Endothelial cell of umbilical vein (primary cell): ENCODE measurements at regions not wholly inside any gene's neighbourhood (a gene's known extent, or its start where the extent isn't known, plus 50 kb on each side); places are given as distances from the start of the nearest gene placed in this dataset.

Experiments used
- BruUV-seq: library from RNA; stranded (reverse); fragments of 400-500 nt; replicated peaks from 2 replicates; lab custom pipeline; 2021; lab: Mats Ljungman, UMichigan
- CTCF ChIA-PET: fragments of 300-600, 350-600 bp; sonication (Branson Sonifier 250); formaldehyde crosslinking; loops from one replicate; lab custom pipeline; 2021; ENCODE audit warnings: antibody characterized with exemption, inconsistent platforms; lab: Charles Lee
- POLR2A ChIA-PET: fragments of 300-600, 350-600 bp; sonication (Branson Sonifier 250); formaldehyde crosslinking; loops from one replicate; lab custom pipeline; 2021; ENCODE audit warnings: antibody characterized with exemption, inconsistent platforms; lab: Charles Lee
- DNase-seq: peaks from one replicate; pipeline ENCODE4 v3.0.0-alpha.2; 2011; ENCODE audit warnings: low read depth, low spot score
- FAIRE-seq: peaks from 2 replicates; lab custom pipeline; 2011; peaks lifted over from hg19 to GRCh38; lab: Jason Lieb, UNC
- H2AFZ ChIP-seq: 2 replicates; pipeline ENCODE4 v1.6.0; 2012; ENCODE audit warnings: low read depth, low read length, control low read depth, inconsistent platforms
- H3K27ac ChIP-seq: 2 replicates; pipeline ENCODE4 v1.5.1; 2011; ENCODE audit warnings: low read depth, mild to moderate bottlenecking, control low read depth, low read length, moderate library complexity; ENCODE audit not compliant: insufficient read depth
- H3K27me3 ChIP-seq, 2 experiments: 2 replicates each; pipeline versions ENCODE4 v1.6.0 to v1.6.1; 2011; ENCODE audit warnings: low read length in 2 of 2, mixed read lengths in 1 of 2; ENCODE audit not compliant: control insufficient read depth in 2 of 2, insufficient read depth in 2 of 2
- H3K36me3 ChIP-seq, 2 experiments: 2 replicates in 1 of 2; 3 replicates in 1 of 2; pipeline ENCODE4 v1.5.1; 2011; ENCODE audit warnings: low read length in 2 of 2, mild to moderate bottlenecking in 1 of 2, moderate library complexity in 1 of 2; ENCODE audit not compliant: control insufficient read depth in 2 of 2, insufficient read depth in 2 of 2; ENCODE audit errors: extremely low read depth in 1 of 2
- H3K4me1 ChIP-seq: 3 replicates; pipeline ENCODE4 v1.5.1; 2011; ENCODE audit warnings: mild to moderate bottlenecking, low read length; ENCODE audit not compliant: control insufficient read depth, insufficient read depth; ENCODE audit errors: extremely low read depth
- H3K4me2 ChIP-seq: 2 replicates; pipeline ENCODE4 v1.6.1; 2011; ENCODE audit warnings: low read length, control low read depth, mixed read lengths; ENCODE audit not compliant: insufficient read depth
- H3K4me3 ChIP-seq, 3 experiments: fragments of 200-600 bp in 1 of 3; sonication (generic), shearing (Covaris generic) in 1 of 3; replicated peaks in 1 of 3; 2 replicates each; pipeline ENCODE4 v1.5.1; 2011 to 2016; ENCODE audit warnings: control low read depth in 3 of 3, low read length in 3 of 3, mild to moderate bottlenecking in 2 of 3, inconsistent platforms in 1 of 3, low read depth in 1 of 3, moderate library complexity in 1 of 3; ENCODE audit not compliant: insufficient read depth in 1 of 3
- H3K79me2 ChIP-seq: 2 replicates; pipeline ENCODE4 v1.6.0; 2012; ENCODE audit warnings: low read length, inconsistent platforms; ENCODE audit not compliant: control insufficient read depth, insufficient read depth
- H3K9ac ChIP-seq: replicated peaks from 2 replicates; pipeline ENCODE3; 2011; ENCODE audit warnings: low read length, control low read depth; ENCODE audit not compliant: insufficient read depth; ENCODE audit errors: extremely low read depth
- H3K9me1 ChIP-seq: replicated peaks from 3 replicates; pipeline ENCODE4 v1.6.0; 2011; ENCODE audit warnings: mild to moderate bottlenecking, low read length; ENCODE audit not compliant: control insufficient read depth, insufficient read depth; ENCODE audit errors: extremely low read depth
- H3K9me3 ChIP-seq: replicated peaks from 2 replicates; pipeline ENCODE4 v1.5.1; 2012; ENCODE audit warnings: low read length, inconsistent platforms; ENCODE audit not compliant: control insufficient read depth, insufficient read depth
- H4K20me1 ChIP-seq: replicated peaks from 2 replicates; pipeline ENCODE3; 2011; ENCODE audit warnings: mild to moderate bottlenecking, low read length; ENCODE audit not compliant: control insufficient read depth, insufficient read depth; ENCODE audit errors: extremely low read depth
- EZH2 ChIP-seq: IDR thresholded peaks from 2 replicates; pipeline ENCODE4 v1.6.1; 2012; ENCODE audit warnings: borderline replicate concordance, low read depth, mild to moderate bottlenecking, moderate library complexity, low read length, inconsistent platforms; ENCODE audit not compliant: severe bottlenecking
- FOS ChIP-seq: IDR thresholded peaks from 2 replicates; pipeline ENCODE4 v1.6.1; 2011; ENCODE audit warnings: mild to moderate bottlenecking, low read length, moderate library complexity, borderline replicate concordance; ENCODE audit not compliant: insufficient read depth
- GATA2 ChIP-seq: IDR thresholded peaks from 2 replicates; pipeline ENCODE4 v1.7.0; 2011; ENCODE audit warnings: low read depth, mild to moderate bottlenecking, moderate library complexity, mixed read lengths, low read length; ENCODE audit not compliant: insufficient read length, insufficient read depth
- JUN ChIP-seq: IDR thresholded peaks from 2 replicates; pipeline ENCODE4 v1.6.1; 2011; ENCODE audit warnings: borderline replicate concordance, low read depth; ENCODE audit not compliant: insufficient read length, insufficient read depth
- MYC ChIP-seq: IDR thresholded peaks from one replicate; pipeline ENCODE4 v1.6.1; 2011; ENCODE audit warnings: mild to moderate bottlenecking, low read depth, low read length
- POLR2A ChIP-seq: IDR thresholded peaks from 2 replicates; pipeline ENCODE4 v1.6.1; 2012; ENCODE audit warnings: low read depth, mild to moderate bottlenecking, control low read depth, low read length
- POLR2AphosphoS5 ChIP-seq: IDR thresholded peaks from 2 replicates; pipeline ENCODE4 v1.6.1; 2012; ENCODE audit warnings: low read depth, mild to moderate bottlenecking, control low read depth, low read length, moderate library complexity; ENCODE audit not compliant: insufficient read depth
- dilution Hi-C: fragments of 300-500 bp; cut with MboI; formaldehyde crosslinking; loops from one replicate; pipeline ENCODE4 v1.15.0; 2019; ENCODE audit warnings: low sequenced_read_pairs; ENCODE audit not compliant: extremely low pct_ligation_motif_present
- intact Hi-C: fragments of 100-400 bp; cut with micrococcal nuclease; formaldehyde crosslinking; loops from one replicate; pipeline ENCODE4 v1.10.0; 2022
- TF ChIP-seq, protein P1 (sequence below): IDR thresholded peaks from 2 replicates; pipeline ENCODE4 v1.6.1; 2011; ENCODE audit not compliant: insufficient read depth, insufficient read length
- TF ChIP-seq, protein P2 (sequence below), 2 donors: IDR thresholded peaks; 1 replicate in 1 of 2; 2 replicates in 1 of 2; pipeline ENCODE4 v1.5.1; 2011; ENCODE audit warnings: low read length in 2 of 2, mild to moderate bottlenecking in 2 of 2, moderate library complexity in 2 of 2, control low read depth in 1 of 2, inconsistent platforms in 1 of 2, low read depth in 1 of 2; ENCODE audit not compliant: insufficient read depth in 1 of 2; ENCODE audit errors: extremely low read depth in 1 of 2

DNA sequence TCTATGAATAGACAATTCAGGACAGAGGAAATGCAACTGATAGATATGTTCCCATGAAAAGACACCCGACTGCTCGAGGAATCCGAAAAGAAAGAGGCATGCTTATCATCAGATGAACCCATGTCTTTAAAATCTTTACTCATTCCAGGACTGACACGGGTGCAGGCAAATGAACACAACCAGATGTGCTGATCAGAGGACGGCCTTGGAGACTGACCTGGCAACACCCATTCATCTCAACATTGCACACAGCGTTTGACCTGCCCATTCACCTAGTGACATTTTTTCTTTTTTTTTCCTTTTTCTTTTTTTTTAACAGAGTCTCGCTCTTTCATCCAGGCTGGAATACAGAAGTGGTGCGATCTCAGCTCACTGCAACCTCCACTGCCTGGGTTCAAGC, 377.5 kb downstream of the EIPR1 start:
- Histone ChIP-seq H3K4me1 (no peaks in the 10 kb centered on the region), H3K9me1 (no peaks in the 10 kb centered on the region), H3K9ac (no peak overlapping the region), H3K36me3 (no peaks in the 10 kb centered on the region), H3K9me3 (no peaks in the 10 kb centered on the region), H3K4me3 (no peak overlapping the region), H3K27ac (no peak overlapping the region), H3K4me2 (no peak overlapping the region), H3K27me3 (no peaks in the 10 kb centered on the region), H4K20me1 (no peaks in the 10 kb centered on the region), H3K79me2 (no peaks in the 10 kb centered on the region), H2AFZ (no peak overlapping the region)
- BruUV-seq: no TSS peak
- no peak for FAIRE-seq
- dilution Hi-C loops: no loop called here
- no peak for TF ChIP-seq FOS
- TF ChIP-seq JUN: no peak
- TF ChIP-seq, protein P1, sequence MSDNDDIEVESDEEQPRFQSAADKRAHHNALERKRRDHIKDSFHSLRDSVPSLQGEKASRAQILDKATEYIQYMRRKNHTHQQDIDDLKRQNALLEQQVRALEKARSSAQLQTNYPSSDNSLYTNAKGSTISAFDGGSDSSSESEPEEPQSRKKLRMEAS: no peak
- no peak for TF ChIP-seq POLR2AphosphoS5
- TF ChIP-seq, protein P2, sequence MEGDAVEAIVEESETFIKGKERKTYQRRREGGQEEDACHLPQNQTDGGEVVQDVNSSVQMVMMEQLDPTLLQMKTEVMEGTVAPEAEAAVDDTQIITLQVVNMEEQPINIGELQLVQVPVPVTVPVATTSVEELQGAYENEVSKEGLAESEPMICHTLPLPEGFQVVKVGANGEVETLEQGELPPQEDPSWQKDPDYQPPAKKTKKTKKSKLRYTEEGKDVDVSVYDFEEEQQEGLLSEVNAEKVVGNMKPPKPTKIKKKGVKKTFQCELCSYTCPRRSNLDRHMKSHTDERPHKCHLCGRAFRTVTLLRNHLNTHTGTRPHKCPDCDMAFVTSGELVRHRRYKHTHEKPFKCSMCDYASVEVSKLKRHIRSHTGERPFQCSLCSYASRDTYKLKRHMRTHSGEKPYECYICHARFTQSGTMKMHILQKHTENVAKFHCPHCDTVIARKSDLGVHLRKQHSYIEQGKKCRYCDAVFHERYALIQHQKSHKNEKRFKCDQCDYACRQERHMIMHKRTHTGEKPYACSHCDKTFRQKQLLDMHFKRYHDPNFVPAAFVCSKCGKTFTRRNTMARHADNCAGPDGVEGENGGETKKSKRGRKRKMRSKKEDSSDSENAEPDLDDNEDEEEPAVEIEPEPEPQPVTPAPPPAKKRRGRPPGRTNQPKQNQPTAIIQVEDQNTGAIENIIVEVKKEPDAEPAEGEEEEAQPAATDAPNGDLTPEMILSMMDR (IDR thresholded peaks at IDR 0.05; ENCODE audit: extremely low read depth in 1 of 2, insufficient read depth in 1 of 2, low read depth in 1 of 2, low read length in 2 of 2): no peak
- TF ChIP-seq MYC: no peak
- TF ChIP-seq GATA2: no peak
- no peak for TF ChIP-seq POLR2A
- TF ChIP-seq EZH2: no peak
- ChIA-PET POLR2A (no interaction called here), CTCF (no interaction called here)
- no peak for DNase-seq
- intact Hi-C loops: no loop called here
